ENCODE measurements at regions not wholly inside any gene's neighbourhood (a gene's known extent, or its start where the extent isn't known, plus 50 kb on each side); places are given as distances from the start of the nearest gene placed in this dataset.

- TF ChIP-seq, protein P1, sequence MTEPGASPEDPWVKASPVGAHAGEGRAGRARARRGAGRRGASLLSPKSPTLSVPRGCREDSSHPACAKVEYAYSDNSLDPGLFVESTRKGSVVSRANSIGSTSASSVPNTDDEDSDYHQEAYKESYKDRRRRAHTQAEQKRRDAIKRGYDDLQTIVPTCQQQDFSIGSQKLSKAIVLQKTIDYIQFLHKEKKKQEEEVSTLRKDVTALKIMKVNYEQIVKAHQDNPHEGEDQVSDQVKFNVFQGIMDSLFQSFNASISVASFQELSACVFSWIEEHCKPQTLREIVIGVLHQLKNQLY (CRISPR knock-in tag; IDR thresholded peaks at IDR 0.05) = no peak
- no peak for TF ChIP-seq ZNF280B (CRISPR knock-in tag; IDR thresholded peaks at IDR 0.05; ENCODE audit: borderline replicate concordance)
- TF ChIP-seq, protein P2, sequence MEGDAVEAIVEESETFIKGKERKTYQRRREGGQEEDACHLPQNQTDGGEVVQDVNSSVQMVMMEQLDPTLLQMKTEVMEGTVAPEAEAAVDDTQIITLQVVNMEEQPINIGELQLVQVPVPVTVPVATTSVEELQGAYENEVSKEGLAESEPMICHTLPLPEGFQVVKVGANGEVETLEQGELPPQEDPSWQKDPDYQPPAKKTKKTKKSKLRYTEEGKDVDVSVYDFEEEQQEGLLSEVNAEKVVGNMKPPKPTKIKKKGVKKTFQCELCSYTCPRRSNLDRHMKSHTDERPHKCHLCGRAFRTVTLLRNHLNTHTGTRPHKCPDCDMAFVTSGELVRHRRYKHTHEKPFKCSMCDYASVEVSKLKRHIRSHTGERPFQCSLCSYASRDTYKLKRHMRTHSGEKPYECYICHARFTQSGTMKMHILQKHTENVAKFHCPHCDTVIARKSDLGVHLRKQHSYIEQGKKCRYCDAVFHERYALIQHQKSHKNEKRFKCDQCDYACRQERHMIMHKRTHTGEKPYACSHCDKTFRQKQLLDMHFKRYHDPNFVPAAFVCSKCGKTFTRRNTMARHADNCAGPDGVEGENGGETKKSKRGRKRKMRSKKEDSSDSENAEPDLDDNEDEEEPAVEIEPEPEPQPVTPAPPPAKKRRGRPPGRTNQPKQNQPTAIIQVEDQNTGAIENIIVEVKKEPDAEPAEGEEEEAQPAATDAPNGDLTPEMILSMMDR (CRISPR knock-in tag; IDR thresholded peaks at IDR 0.05) = no peak
- TF ChIP-seq, protein P3, sequence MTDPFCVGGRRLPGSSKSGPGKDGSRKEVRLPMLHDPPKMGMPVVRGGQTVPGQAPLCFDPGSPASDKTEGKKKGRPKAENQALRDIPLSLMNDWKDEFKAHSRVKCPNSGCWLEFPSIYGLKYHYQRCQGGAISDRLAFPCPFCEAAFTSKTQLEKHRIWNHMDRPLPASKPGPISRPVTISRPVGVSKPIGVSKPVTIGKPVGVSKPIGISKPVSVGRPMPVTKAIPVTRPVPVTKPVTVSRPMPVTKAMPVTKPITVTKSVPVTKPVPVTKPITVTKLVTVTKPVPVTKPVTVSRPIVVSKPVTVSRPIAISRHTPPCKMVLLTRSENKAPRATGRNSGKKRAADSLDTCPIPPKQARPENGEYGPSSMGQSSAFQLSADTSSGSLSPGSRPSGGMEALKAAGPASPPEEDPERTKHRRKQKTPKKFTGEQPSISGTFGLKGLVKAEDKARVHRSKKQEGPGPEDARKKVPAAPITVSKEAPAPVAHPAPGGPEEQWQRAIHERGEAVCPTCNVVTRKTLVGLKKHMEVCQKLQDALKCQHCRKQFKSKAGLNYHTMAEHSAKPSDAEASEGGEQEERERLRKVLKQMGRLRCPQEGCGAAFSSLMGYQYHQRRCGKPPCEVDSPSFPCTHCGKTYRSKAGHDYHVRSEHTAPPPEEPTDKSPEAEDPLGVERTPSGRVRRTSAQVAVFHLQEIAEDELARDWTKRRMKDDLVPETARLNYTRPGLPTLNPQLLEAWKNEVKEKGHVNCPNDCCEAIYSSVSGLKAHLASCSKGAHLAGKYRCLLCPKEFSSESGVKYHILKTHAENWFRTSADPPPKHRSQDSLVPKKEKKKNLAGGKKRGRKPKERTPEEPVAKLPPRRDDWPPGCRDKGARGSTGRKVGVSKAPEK (CRISPR knock-in tag; IDR thresholded peaks at IDR 0.05; ENCODE audit: borderline replicate concordance) = no peak
- no peak for TF ChIP-seq U2AF2 (IDR thresholded peaks at IDR 0.05; ENCODE audit: low read depth, low read length)
Observed at GRCh38 chr12:107400686-107401447, 284.7 kb upstream of the PWP1 start.
